Testis (tissue), 2 donors: ENCODE measurements at regions not wholly inside any gene's neighbourhood (a gene's known extent, or its start where the extent isn't known, plus 50 kb on each side); places are given as distances from the start of the nearest gene placed in this dataset.

Experiments
- DNase-seq: peaks from one replicate; pipeline ENCODE4 v3.0.0-alpha.2; 2019
- H3K27ac ChIP-seq, 2 donors: fragments of 200-600 bp; sonication (generic); one replicate each; pipeline ENCODE4 v1.5.1; 2019
- H3K27me3 ChIP-seq: fragments of 200-600 bp; sonication (generic); one replicate; pipeline ENCODE4 v1.5.1; 2019
- H3K36me3 ChIP-seq: fragments of 200-600 bp; sonication (generic); one replicate; pipeline ENCODE4 v1.5.1; 2017; ENCODE audit warnings: low read depth; ENCODE audit errors: missing control alignments
- H3K4me1 ChIP-seq: fragments of 200-600 bp; sonication (generic); one replicate; pipeline ENCODE4 v1.5.1; 2019
- H3K4me3 ChIP-seq, 2 donors: fragments of 200-600 bp; sonication (generic); one replicate each; pipeline ENCODE4 v1.5.1; 2017 to 2019
- H3K9me3 ChIP-seq: fragments of 200-600 bp; sonication (generic); one replicate; pipeline ENCODE4 v1.5.1; 2017
- CTCF ChIP-seq, 3 experiments: fragments of 450-650 bp in 2 of 3; fragments of 200-600 bp in 1 of 3; sonication (generic) in 1 of 3; IDR thresholded peaks; one replicate each; pipeline ENCODE4 v1.5.1; 2016 to 2019; ENCODE audit warnings: antibody characterized with exemption in 3 of 3, mild to moderate bottlenecking in 2 of 3, moderate library complexity in 1 of 3
- POLR2A ChIP-seq: fragments of 450-650 bp; IDR thresholded peaks from one replicate; pipeline ENCODE4 v1.6.1; 2017; ENCODE audit warnings: antibody characterized with exemption, mild to moderate bottlenecking, moderate library complexity
- WGBS, 2 donors: methylation state at CpG; one replicate each; pipeline ENCODE4 v1.1.5; 2018; 5-methylcytosine and 5-hydroxymethylcytosine counted together
- intact Hi-C: fragments of 100-400 bp; cut with DNase I; formaldehyde crosslinking; loops from one replicate; pipeline ENCODE4 v1.15.1; 2023; ENCODE audit warnings: low total_unique reads

DNA sequence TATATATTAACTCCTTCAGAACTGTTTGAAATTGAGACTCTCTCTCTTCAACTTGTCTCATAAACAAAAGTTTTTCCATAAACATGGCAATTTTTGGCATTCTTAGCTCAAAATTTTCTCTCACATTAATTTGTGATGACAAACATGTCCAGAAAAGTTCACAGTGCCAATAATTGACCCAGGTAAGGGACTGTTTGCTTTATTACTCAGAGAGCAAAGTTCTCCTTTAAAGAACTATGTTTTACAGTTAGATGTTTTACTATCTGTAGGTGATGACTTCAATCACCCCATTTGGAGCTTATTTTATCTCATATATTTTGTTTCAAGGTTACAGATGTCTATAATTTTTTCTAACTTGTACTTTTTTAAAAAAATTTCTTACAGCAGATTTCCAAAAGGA lies 855.6 kb downstream of the SLC16A7 start:
- H3K27me3 ChIP-seq, result no peaks in the 10 kb centered on the region
- DNase-seq, result no peak
- no peaks in the 10 kb centered on the region for H3K9me3 ChIP-seq
- no peak for TF ChIP-seq POLR2A
- no peak for TF ChIP-seq CTCF (IDR thresholded peaks at IDR 0.05)
- no peak overlapping the region for H3K27ac ChIP-seq
- H3K4me3 ChIP-seq, result no peak overlapping the region
- no peaks in the 10 kb centered on the region for H3K4me1 ChIP-seq
- intact Hi-C loops, result no loop called here
- H3K36me3 ChIP-seq, result no peaks in the 10 kb centered on the region

GRCh38 chr12:60465060-60465459 lies 869.2 kb downstream of the SLC16A7 start:
- DNase-seq, result no peak
- Histone ChIP-seq H3K27me3 (no peaks in the 10 kb centered on the region), H3K36me3 (no peaks in the 10 kb centered on the region), H3K9me3 (no peaks in the 10 kb centered on the region), H3K4me3 (no peak overlapping the region), H3K27ac (no peak overlapping the region), H3K4me1 (no peaks in the 10 kb centered on the region)
- TF ChIP-seq CTCF (IDR thresholded peaks at IDR 0.05) (no peak), POLR2A (no peak)
- intact Hi-C loops, result no loop called here

GRCh38 chr12:60468546-60468945 lies 872.7 kb downstream of the SLC16A7 start:
- intact Hi-C loops, result no loop called here
- Histone ChIP-seq H3K9me3 (no peaks in the 10 kb centered on the region), H3K36me3 (no peaks in the 10 kb centered on the region), H3K4me1 (no peaks in the 10 kb centered on the region), H3K4me3 (no peak overlapping the region), H3K27me3 (no peaks in the 10 kb centered on the region), H3K27ac (no peak overlapping the region)
- WGBS, 2 donors, result 91 to 97% methylated on average over 5 of the region's 5 CpGs
- DNase-seq, result no peak
- TF ChIP-seq POLR2A (no peak), CTCF (IDR thresholded peaks at IDR 0.05) (no peak)

DNA sequence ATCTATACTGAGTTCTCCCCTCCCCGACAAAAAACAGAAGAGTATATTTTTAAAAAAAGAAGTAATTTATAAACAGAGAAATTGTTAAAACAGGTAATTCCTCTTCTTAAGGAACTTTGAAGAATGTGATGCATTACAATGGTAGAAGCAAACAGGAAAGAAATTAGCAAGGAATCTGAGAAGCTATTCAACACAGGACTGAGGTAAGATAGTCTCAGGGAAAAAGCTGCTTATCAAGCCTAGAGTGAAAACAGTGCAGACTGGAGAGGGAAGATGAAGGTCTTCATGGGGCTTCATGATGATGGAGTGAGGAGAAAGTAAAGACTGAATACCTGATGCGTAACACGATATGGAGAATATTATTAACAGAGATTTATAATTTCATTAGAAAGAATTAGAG lies 880.0 kb downstream of the SLC16A7 start:
- H3K4me1 ChIP-seq, result no peaks in the 10 kb centered on the region
- no peaks in the 10 kb centered on the region for H3K9me3 ChIP-seq
- H3K27me3 ChIP-seq, result no peaks in the 10 kb centered on the region
- WGBS, 2 donors, result 71 to 79% methylated on average over 3 of the region's 3 CpGs
- no peak for DNase-seq
- H3K4me3 ChIP-seq, result no peak overlapping the region
- intact Hi-C loops, result no loop called here
- H3K36me3 ChIP-seq, result no peaks in the 10 kb centered on the region
- no peak for TF ChIP-seq CTCF (IDR thresholded peaks at IDR 0.05)
- TF ChIP-seq POLR2A, result no peak
- H3K27ac ChIP-seq, result no peak overlapping the region

GRCh38 chr12:60487284-60487683 lies 891.5 kb downstream of the SLC16A7 start:
- TF ChIP-seq CTCF (IDR thresholded peaks at IDR 0.05) (no peak), POLR2A (no peak)
- Histone ChIP-seq H3K27ac (no peak overlapping the region), H3K4me3 (no peak overlapping the region), H3K4me1 (no peaks in the 10 kb centered on the region), H3K27me3 (no peaks in the 10 kb centered on the region), H3K36me3 (no peaks in the 10 kb centered on the region), H3K9me3 (no peaks in the 10 kb centered on the region)
- WGBS, 2 donors, result 85 to 93% methylated on average over 1 of the region's 1 CpG
- intact Hi-C loops, result no loop called here
- DNase-seq, result no peak
